Dedifferentiated amniotic fluid mesenchymal stem cell (primary cell): ENCODE measurements at regions not wholly inside any gene's neighbourhood (a gene's known extent, or its start where the extent isn't known, plus 50 kb on each side); places are given as distances from the start of the nearest gene placed in this dataset.
A peak's percentile ranks its signal among the peaks of the same experiment; 100 is the strongest.

Source experiments
- DNase-seq: peaks from one replicate; pipeline ENCODE4 v3.0.0-alpha.2; 2016; ENCODE audit errors: extremely low spot score

DNA sequence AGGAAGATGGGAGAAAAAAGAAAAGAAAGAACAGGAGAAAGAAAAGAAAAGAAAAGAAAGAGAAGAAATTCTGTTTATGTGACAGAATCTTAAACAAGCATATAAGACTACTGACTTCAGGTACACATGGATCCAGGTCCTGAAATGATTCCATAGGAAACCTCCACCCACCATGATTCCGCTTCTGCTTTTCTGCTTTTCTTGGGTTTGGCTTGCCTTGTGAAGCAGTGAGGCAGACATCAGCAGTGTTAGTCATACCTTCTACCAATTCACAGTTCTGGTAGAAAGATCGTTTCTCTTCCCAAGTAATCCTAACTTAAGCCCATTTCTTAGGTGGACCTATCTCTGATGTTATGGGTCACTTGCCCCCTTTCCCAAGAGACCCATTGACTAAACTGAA, 660.1 kb upstream of the RBFOX1 start:
- no peak for DNase-seq

DNA sequence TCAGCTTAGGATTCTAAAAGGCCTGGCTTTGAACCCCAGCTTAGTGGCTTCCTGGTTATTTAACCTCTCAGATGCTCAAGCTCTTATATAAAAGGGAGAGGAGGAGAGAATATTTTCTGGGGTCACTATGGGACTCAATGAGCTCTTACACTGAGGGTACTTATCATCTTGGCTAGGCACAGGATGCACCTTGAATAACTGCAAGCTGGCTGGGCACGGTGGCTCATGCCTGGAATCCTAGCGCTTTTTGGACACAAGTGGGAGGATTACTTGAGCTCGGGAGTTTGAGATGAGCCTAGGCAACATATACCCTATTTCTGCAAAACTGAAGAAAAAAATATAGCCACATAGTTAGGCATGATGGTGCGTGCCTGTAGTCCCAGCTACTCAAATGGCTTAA, 665.3 kb upstream of the RBFOX1 start:
- DNase-seq = no peak

DNA sequence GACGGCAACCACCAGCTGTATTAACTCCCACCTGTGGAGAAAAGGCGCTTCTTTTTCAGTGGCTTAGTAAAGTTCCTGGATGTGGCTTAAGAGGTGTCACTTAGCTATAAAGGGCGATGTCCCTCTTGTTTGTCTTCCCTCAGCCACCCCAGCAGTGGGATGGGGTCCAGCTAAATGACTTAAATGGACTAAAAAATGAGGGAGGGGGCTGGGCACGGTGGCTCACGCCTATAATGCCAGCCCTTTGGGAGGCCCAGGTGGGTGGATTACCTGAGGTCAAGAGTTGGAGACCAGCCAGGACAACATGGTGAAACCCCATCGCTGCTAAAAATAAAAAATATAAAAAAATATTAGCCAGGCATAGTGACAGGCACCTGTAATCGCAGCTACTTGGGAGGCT, 667.5 kb upstream of the RBFOX1 start:
- DNase-seq = no peak

DNA sequence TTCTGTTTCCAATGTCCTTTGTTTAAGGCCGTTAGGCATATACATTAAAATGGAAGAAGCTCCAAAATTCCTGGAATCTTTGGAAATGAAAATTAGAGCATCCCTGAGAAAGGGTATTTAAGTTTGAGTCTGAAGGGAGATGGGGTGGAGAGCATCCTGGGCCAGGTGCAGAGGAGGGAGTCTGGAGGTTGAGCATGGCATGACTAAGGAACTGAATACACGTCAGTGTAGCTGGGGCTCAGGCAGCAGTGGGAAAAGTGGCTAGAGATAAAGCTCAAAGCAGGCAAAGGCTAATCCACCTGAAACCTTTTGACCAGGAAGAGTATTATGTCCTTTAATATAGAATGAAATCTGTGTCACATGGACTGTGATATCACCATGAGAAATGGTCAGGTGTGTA, 669.0 kb upstream of the RBFOX1 start:
- no peak for DNase-seq

DNA sequence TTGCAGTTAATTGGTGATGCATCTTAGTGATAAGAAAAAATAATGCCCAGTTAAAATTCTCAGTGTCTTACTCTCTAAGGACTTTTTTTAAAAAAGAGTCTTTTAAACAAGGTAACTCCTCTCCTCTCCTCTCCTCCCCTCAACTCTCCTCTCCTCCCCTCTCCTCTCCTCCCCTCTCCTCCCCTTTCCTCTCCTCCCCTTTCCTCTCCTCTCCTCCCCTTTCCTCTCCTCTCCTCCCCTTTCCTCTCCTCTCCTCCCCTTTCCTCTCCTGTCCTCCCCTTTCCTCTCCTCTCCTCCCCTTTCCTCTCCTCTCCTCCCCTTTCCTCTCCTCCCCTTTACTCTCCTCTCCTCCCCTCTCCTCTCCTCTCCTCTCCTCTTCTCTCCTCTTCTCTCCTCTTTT, 675.9 kb upstream of the RBFOX1 start:
- DNase-seq = no peak

DNA sequence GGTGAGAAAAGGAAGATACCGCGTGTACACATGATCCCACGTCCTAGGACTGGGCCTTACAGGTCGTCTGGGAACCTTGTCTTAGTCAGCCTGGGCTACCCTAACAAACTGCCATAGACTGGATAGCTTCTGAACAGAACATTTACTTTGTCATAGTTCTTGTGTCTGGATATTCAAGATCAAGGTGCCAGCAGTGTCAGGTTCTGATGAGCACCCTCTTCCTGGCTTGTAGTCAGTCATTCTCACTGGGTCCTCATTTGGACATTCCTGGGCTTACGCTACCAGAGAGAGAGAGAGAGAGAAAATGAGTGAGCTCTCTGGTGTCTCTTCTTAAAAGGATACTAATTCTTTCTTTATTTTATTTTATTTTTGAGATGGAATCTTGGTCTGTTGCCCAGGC, 685.8 kb upstream of the RBFOX1 start:
- no peak for DNase-seq

DNA sequence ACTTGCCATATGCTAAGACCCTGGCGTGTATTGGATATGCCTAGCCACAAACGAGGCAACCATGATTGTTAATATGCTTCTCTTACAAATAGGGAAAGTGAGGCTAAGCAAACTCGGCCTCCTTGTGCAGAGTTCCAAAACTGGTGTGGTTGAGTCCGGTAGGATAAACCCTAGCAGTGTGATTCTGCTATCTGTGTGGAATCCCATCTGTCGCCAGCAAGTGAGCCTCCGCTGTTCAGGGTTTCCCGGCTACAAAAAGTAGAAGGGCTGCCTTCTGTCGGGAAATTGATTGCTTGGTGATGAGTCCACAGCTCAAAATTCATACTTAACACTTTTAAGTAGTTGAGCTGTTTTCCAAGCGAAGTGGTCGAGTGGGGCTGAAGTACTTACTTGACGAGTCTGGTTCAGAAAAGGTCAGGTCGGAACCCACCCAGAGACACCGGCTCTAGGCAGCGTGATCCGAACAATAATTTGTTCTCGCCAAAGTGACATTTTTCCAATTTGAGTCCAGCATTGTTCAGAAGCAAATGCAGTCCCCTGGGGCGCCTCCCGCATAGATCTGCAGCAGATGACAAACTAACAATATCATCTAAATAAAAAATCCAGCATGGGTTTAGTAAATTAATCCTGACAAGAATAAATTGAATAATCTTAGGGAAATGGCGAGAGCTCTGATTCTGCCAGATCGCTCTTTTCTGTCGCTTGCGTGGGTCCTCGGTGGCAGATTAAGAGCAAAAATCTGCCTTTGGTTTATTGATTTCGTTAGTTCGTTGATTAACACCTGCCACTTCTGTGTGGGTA, 686.7 kb upstream of the RBFOX1 start:
- DNase-seq = no peak

DNA sequence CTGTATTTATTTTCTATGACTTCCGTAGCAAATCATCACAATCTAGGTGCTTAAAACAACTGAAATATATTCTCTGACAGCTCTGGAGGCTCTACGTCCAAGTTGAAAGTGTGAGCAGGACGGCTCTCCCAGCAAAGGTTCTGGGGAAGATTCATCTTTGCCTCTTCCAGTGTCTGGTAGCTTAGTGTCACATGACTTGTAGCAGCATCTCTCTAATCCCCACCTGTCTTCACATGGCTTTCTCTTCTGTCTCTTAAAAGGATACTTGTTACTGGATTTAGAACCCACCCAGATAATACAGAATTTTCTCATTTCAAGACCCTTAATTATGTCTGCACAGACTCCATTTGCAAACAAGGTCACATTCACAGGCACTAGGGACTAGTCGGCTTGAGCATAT, 687.7 kb upstream of the RBFOX1 start:
- DNase-seq = no peak

DNA sequence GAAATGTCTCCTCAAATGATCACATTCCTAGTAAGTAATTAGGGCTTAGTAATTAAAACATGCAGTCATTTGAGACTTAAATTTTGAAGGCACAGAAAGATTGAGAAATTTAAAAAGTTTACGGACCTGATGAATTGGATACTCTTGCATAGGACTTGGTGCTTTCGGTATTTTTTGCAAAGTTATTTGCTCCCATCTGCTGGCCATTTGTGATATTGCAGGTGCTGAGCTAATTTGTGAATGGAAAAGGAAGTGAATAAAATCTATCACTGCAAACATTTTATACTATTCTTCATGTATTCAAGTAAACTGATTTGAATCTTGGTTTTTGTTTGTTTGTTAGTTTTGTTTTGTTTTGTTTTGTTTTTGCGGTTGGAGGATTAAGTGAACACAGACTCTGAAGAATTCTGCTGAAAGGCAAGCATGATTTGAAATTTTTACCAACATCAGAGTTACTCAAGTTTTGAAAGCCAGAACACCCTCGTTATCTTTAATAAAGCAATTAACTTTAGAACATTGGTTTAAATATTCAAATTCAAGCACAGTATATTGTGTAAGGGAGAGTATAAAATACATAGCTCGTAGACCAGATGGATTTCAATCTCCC, 689.5 kb upstream of the RBFOX1 start:
- DNase-seq = peak; percentile 78

DNA sequence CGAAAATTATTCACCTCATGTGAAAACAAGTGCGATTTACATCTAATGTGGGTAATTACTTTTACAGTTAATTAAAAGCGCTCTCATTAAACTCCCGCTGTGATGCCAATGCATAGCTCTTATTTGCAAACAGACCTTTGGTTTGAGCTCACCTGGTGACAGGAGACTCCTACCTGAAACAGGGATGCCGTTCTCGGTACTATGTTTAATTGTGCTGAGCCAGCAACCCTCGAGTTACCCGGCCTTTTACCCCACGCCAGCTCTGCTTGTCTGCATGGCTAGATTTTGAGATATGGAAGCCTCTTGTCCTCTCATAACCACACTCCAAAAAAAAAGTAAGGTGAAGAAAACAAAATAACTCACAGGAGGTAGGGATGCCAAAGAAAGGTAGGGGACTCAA, 690.4 kb upstream of the RBFOX1 start:
- DNase-seq = no peak

DNA sequence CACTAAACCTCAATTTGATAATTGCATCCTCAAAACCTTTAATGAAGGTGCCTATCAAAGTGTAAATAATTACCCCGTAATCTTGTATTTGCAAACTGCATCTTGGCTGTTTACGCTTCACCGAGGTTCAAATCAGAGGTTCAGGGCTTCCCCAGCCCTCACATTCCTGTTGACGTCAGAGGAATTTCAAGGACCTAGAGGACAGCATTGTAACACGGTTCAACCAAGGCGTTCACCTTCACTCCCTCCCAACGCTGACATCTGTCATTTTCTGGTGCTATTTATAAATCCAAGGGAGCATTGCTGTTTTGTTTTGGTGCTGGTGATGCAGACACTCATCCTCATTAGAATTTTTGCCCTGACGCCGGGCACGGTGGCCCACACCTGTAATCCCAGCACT, 691.6 kb upstream of the RBFOX1 start:
- DNase-seq = no peak

DNA sequence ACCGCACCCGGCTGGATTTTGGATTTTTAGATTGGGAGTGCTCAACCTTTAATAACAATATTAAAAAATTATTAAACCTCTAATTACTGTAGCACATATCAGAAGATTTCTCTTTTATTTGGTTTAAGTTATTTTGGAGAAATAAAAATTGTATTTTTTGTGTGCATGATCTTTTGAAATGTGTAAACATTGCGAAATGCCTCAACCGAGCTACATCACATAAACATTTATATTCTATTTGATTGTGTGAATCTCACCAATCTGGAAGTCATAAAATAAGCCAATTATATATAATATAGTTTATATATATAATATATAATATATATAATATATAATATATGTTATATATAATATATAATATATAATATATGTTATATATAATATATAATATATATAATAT, 696.2 kb upstream of the RBFOX1 start:
- DNase-seq = no peak

DNA sequence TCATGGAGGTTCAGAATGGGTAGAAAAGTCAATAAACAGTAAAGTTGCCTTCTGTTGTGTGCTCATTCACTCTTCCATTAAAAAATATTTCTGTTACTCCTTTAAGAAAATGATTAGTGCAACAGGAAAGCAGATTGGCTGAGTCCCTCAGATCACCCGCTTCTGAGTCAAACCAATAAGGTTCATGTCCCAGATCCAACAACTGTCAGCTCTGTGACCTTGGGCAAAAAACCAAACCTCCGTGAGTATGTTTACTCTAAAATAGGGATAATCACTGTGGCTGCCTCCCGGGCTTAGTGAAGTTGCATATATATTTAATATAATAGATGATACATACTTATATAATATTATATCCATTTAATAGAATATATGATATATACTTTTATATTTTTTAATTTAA, 698.5 kb upstream of the RBFOX1 start:
- no peak for DNase-seq

DNA sequence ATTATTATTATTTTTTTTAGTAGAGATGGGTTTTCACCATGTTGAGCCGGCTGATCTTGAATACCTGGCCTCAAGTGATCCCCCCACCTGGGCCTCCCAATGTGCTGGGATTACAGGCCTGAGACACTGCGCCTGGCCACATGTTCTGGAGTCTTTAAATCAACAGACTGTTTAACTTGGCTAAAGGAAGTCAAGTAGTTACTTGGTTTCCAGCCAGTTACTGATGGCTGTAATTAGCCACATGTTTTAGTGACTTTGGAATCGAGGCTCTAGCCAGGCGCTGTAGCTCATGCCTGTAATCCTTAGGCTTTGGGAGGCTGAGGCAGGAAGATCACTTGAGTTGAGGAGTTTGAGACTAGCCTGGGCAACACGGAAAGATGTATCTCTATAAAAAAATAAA, 699.2 kb upstream of the RBFOX1 start:
- no peak for DNase-seq

DNA sequence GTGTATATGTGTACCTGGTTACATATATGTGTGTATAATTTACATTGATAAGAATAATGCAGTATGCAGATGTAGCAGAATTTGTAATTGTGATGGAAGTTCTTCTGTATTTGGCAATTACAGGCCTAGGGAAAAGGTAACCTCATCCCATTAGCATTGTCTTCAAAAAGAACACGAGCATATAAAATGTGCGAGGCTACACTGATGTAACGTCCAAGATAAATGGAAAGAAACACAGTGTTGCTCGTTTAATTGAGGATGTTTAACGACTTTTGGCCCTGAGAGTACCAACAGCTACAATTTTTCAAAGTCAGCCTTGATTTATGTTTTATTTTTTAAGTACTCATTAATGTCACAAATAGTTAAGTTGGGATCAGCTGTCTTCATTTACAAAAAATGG, 703.5 kb upstream of the RBFOX1 start:
- DNase-seq = no peak

DNA sequence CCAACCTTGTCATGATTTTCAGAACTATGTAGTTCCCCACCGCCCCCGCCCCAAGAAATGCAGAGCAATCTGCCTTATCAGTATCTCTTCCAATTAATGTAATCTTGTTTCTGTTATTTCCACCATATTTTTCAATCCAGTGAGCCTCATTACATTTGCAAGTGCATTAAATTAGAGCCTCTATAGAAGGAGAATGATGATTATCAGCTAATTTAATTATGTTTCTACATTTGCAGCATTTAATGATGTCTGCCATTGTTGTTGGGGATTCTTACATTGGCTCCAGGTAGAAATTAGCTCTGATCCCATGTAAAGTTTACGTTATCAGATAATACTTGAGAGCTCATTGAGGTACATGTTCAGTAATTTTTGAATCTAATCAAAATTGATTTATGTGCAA, 707.0 kb upstream of the RBFOX1 start:
- no peak for DNase-seq

DNA sequence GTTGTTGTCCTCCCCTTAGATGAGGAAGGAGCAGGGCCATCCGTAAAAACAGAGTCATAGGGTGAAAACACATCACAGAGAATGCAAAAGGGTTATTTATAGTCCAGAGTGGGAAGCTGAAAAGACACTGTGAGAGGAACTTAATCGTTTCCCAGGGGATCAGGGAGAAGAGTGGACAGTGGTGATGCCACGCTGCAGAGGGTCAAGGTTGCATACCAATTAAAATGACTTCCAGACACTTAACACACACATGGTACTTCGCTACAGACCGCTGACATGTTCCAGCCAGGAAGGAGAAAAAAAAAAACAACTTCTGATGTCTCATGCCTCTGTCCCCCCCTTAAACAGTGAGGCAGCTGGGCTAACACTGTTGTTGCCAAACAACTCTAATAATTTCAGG, 713.8 kb upstream of the RBFOX1 start:
- DNase-seq = no peak

DNA sequence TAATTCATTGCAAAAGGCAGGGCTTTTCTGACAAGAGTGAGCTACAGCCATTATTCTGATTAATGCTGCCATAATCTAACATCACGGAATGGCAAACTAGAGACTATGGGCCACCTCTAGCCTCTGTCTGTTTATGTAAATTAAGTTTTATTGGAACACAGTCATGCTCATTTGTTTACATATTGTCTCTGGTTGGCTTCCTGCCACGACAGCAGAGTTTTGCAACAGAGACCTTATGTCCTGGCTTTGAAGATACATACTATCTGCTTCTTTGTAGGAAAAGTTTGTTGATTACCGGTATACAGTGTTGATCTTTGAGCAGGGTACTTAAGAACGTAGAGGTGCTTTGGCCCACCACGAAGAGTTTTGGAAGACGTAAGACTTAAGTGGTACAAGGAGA, 715.9 kb upstream of the RBFOX1 start:
- no peak for DNase-seq

DNA sequence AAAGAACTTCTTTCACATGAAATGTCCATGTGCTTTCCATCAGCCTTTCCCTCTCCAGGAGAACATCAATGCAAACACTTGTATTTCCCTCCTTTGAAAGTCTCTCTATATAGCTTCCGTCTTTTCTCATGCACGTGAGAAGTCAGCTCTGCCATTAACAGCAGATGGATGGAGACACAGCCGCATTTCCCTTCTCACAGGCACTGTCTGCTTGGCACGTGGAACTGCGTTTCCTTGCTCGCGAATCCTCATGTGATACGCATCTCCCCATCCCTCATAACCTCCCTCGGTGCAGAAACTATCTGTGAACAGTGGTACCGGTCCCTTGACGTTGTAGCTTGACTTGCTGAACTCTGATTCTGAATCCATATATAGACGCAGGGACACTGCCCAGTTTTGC, 717.0 kb upstream of the RBFOX1 start:
- DNase-seq = no peak

DNA sequence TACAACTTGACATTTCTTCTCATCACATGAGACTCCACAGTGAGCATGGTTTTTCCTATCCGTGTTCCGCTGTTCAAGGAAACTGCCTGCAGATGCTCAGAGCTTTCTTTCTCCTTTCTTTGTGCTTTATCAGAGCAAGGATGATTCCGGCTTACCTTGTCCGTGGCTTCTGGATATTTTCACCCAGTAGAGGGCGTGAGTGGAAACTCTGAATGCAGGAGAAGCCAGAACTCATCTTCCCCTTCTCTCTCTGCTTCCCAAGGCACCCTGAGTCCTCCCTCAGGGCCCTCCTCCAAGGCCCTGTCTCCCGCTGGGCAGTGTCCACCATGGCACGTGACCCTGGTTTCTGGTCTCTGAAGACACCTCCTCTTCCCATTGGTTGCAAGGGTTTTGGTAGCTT, 721.1 kb upstream of the RBFOX1 start:
- no peak for DNase-seq

DNA sequence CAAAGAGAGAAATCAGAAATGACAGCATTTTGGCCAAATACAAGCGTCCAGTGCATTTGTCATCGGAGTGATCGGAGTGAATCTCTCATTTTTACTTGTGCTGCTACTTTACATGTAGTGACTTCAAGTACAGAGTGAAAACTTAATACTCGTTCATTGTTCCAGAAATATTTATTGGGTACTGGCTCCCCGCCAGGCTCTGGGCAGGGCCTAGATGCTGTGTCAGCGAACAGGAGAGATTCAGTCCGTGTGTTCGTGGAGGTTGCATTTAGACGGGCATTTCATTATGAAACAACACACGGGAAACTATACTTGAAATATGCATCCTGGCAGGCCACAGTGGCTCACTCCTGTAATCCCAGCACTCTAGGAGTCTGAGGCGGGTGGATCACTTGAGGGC, 727.2 kb upstream of the RBFOX1 start:
- DNase-seq = no peak

DNA sequence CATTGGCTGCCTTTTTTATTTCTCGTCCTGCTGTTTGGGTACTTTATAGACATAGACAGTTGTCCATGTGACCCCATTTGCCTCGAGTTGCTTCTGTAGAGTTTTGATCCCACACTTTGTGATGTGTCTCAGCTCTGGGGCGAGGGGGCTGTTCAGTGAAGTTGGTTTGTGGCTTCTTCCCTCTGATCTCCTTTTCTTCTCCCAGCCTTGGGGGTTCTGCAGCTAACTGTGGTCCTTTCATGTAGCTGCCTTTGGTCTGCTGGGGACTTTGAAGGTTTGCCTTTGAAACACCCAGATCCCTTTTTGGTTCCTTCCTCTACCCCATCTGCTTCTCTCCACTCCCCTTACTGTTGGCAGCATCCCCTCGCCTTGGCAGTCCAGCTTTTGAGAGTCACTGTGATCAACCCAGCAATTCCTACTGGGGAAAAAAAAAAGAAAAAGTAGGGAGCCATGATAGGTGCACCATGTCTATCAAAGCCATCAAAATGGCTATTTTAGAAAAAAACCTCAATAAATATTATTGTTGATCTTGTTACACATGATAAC, 728.8 kb upstream of the RBFOX1 start:
- no peak for DNase-seq

DNA sequence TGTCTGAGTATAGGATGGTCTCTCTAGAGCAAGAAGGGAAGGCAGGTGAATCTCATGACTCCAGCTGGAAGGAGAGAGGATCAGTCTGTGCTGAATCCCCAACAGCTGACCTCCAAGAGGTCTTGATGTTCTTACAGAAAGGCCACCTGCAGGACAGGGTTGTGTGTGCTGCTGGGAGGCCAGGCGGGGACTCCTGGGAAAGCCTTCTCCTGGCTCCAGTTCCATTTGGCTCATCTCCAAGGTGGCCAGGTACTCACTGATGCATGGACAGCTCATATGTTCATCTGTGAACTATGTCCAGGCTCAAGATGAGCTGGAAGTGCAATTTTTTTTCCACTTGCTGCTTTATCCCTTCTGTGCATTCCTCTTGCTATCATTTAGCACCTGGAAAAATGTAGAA, 730.2 kb upstream of the RBFOX1 start:
- no peak for DNase-seq

DNA sequence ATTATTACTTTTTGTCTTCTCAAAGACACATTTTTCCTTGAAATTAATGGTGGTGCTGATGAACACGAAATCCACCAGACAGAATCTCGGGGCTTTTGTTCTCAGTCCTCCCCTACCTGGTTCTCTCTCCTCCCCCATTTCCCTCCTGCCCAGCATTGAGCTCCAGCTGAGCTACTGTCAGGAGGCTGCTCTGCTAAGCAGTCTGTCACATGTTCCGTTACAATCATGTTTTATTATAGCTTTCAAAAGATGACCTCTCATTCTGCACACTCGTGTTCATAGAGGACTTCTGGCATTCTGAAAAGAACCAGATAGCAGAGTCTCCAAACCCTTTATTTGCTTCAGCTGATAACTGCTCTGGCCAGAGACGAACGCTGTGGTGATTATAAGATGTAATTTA, 732.5 kb upstream of the RBFOX1 start:
- DNase-seq = no peak
